Natural killer cell (primary cell): ENCODE measurements at regions not wholly inside any gene's neighbourhood (a gene's known extent, or its start where the extent isn't known, plus 50 kb on each side); places are given as distances from the start of the nearest gene placed in this dataset.

Source experiments
- ATAC-seq, 3 donors: fragments of 150-1000 bp in 2 of 3; fragments of 200-7000 bp in 1 of 3; cut with Tn5 transposase; 1 replicate in 1 of 3; 2 replicates in 2 of 3; pipeline ENCODE4 v1.10.0; 2021; ENCODE audit warnings: mild to moderate bottlenecking in 2 of 3, moderate library complexity in 2 of 3
- DNase-seq, 2 donors: peaks; one replicate each; pipeline versions ENCODE4 v3.0.0 to v3.0.0-alpha.2; 2013 to 2021; ENCODE audit warnings: mixed read lengths in 1 of 2
- H3K27ac ChIP-seq: one replicate; pipeline ENCODE4 v1.5.1; 2013; ENCODE audit warnings: mild to moderate bottlenecking, low read length
- H3K27me3 ChIP-seq: one replicate; pipeline ENCODE4 v1.6.1; 2013; ENCODE audit warnings: low read length; ENCODE audit not compliant: control insufficient read depth, insufficient read depth
- H3K36me3 ChIP-seq: one replicate; pipeline ENCODE4 v1.6.1; 2013; ENCODE audit warnings: low read length; ENCODE audit not compliant: control insufficient read depth, insufficient read depth
- H3K4me1 ChIP-seq: one replicate; pipeline ENCODE4 v1.6.1; 2013; ENCODE audit warnings: low read length; ENCODE audit not compliant: control insufficient read depth, insufficient read depth
- H3K4me3 ChIP-seq: one replicate; pipeline ENCODE4 v1.5.1; 2013; ENCODE audit warnings: low read length
- H3K9me3 ChIP-seq: one replicate; pipeline ENCODE4 v1.6.1; 2013; ENCODE audit warnings: low read length; ENCODE audit not compliant: control insufficient read depth, insufficient read depth
- H3K27ac Mint-ChIP-seq, 2 donors: one replicate each; pipeline ENCODE4 v1.8.0; 2022; ENCODE audit warnings: mild to moderate bottlenecking in 2 of 2, mixed read lengths in 2 of 2, moderate library complexity in 1 of 2
- H3K27me3 Mint-ChIP-seq, 2 donors: one replicate each; pipeline ENCODE4 v1.8.0; 2022; ENCODE audit warnings: low read depth in 2 of 2, mixed read lengths in 2 of 2
- H3K36me3 Mint-ChIP-seq: one replicate; pipeline ENCODE4 v1.8.0; 2022; ENCODE audit warnings: mixed read lengths
- H3K4me1 Mint-ChIP-seq, 2 donors: one replicate each; pipeline ENCODE4 v1.8.0; 2022; ENCODE audit warnings: mixed read lengths in 2 of 2
- H3K4me3 Mint-ChIP-seq: one replicate; pipeline ENCODE4 v1.8.0; 2022; ENCODE audit warnings: mild to moderate bottlenecking, moderate library complexity, mixed read lengths
- H3K9me3 Mint-ChIP-seq, 2 donors: one replicate each; pipeline ENCODE4 v1.8.0; 2022; ENCODE audit warnings: mixed read lengths in 2 of 2
- WGBS: methylation state at CpG from one replicate; pipeline ENCODE4 v1.1.7; 2013; ENCODE audit warnings: missing lambda C conversion rate; ENCODE audit not compliant: insufficient coverage; 5-methylcytosine and 5-hydroxymethylcytosine counted together
- intact Hi-C: fragments of 100-400 bp; cut with micrococcal nuclease; formaldehyde crosslinking; loops from one replicate; pipeline ENCODE4 v1.14.2; 2022
- TF ChIP-seq, protein P1 (sequence below): fragments of 200-600 bp; IDR thresholded peaks from one replicate; pipeline ENCODE4 v1.8.0; 2022; ENCODE audit warnings: antibody characterized with exemption

DNA sequence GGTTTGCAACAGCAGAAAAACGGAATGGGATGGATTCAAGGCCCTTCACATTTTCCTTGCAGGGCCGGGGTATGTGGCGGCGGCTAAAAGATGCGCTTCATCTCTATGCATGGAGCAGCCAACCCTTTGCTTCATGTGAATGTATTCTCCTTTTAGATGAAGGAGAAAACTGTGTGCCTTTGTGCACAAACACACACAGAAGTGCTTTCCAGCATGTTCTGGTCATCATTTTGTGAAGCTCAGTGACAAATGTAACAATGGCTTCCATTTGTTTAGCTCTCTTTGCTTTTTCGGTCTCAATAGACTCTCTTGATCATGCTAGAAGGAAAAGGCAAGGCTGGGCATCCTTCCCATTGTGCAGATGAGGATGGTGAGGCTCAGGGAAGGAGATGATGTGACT, 161.7 kb upstream of the MKI67 start:
- no peak for DNase-seq
- H3K9me3 Mint-ChIP-seq, result no peaks in the 10 kb centered on the region
- intact Hi-C loops, result no loop called here
- Histone ChIP-seq H3K36me3 (no peaks in the 10 kb centered on the region), H3K9me3 (no peaks in the 10 kb centered on the region), H3K27me3 (peaks cover 7% of the 10 kb centered on the region), H3K27ac (no peak overlapping the region), H3K4me1 (no peaks in the 10 kb centered on the region), H3K4me3 (no peak overlapping the region)
- no peak overlapping the region for H3K27ac Mint-ChIP-seq
- H3K27me3 Mint-ChIP-seq, result peaks cover 33 to 39% of the 10 kb centered on the region in 2 donors
- H3K4me1 Mint-ChIP-seq, result no peaks in the 10 kb centered on the region
- H3K36me3 Mint-ChIP-seq, result peaks cover 18% of the 10 kb centered on the region
- TF ChIP-seq, protein P1, sequence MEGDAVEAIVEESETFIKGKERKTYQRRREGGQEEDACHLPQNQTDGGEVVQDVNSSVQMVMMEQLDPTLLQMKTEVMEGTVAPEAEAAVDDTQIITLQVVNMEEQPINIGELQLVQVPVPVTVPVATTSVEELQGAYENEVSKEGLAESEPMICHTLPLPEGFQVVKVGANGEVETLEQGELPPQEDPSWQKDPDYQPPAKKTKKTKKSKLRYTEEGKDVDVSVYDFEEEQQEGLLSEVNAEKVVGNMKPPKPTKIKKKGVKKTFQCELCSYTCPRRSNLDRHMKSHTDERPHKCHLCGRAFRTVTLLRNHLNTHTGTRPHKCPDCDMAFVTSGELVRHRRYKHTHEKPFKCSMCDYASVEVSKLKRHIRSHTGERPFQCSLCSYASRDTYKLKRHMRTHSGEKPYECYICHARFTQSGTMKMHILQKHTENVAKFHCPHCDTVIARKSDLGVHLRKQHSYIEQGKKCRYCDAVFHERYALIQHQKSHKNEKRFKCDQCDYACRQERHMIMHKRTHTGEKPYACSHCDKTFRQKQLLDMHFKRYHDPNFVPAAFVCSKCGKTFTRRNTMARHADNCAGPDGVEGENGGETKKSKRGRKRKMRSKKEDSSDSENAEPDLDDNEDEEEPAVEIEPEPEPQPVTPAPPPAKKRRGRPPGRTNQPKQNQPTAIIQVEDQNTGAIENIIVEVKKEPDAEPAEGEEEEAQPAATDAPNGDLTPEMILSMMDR, result no peak
- H3K4me3 Mint-ChIP-seq, result no peak overlapping the region
- ATAC-seq, result no peak
- 86% methylated on average over 6 of the region's 6 CpGs for WGBS

DNA sequence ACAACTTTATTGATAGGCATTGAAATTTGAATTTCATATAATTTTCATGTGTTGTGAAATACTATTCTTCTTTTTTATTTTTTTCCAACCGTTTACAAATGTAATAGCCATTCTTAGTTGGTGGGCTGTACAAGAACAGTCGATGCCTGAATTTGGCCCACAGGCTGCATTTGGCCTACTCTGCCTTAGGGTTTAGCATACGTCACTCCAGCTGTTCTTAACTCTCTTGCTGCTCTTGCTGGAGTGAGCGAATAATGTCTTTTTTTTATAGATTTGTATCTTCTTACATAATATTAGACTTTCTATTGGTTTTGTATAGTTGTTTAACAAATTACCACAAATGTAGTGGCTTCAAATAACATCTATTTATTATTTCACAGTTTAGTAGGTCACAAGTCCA, 163.4 kb upstream of the MKI67 start:
- H3K9me3 Mint-ChIP-seq, result no peaks in the 10 kb centered on the region

DNA sequence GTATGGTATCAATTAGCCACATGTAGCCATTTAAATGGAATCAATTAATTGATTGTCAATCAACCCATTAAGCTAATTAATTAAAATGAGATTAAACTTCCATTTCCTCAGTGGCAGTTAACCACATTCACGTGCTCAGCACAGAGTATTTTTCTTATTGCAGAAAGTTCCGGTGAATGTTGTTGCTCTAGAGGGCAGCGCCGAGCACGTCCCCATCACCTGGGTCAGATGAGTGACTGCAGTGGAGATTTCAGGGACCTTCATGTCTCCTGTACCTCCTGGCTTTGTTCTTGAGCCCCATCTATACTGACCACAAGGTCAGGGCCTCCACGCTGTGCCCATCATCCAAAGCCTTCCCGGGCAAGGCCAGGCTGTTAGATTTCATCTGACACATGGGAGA, 168.8 kb upstream of the MKI67 start:
- ATAC-seq (no peak), DNase-seq (no peak)
- H3K27me3 ChIP-seq, result no peaks in the 10 kb centered on the region
- H3K27ac ChIP-seq, result no peak overlapping the region
- peaks cover 0 to 4% of the 10 kb centered on the region in 2 donors for H3K27me3 Mint-ChIP-seq
- no peaks in the 10 kb centered on the region for H3K4me1 ChIP-seq
- WGBS, result 84% methylated on average over 7 of the region's 7 CpGs
- intact Hi-C loops, result no loop called here
- H3K4me1 Mint-ChIP-seq, result peaks cover 0 to 8% of the 10 kb centered on the region in 2 donors
- no peaks in the 10 kb centered on the region for H3K36me3 Mint-ChIP-seq
- H3K4me3 Mint-ChIP-seq, result no peak overlapping the region
- no peaks in the 10 kb centered on the region for H3K9me3 ChIP-seq
- no peaks in the 10 kb centered on the region for H3K9me3 Mint-ChIP-seq
- TF ChIP-seq, protein P1, result no peak
- no peaks in the 10 kb centered on the region for H3K36me3 ChIP-seq
- H3K4me3 ChIP-seq, result no peak overlapping the region
- H3K27ac Mint-ChIP-seq, result no peak overlapping the region

More for the DNA sequence above, 163.4 kb upstream of the MKI67 start:
- TF ChIP-seq, protein P1, result no peak
- Mint-ChIP-seq H3K27ac (no peak overlapping the region), H3K36me3 (peaks cover 18% of the 10 kb centered on the region), H3K4me1 (peaks cover 0 to 8% of the 10 kb centered on the region in 2 donors), H3K27me3 (peaks cover 30 to 33% of the 10 kb centered on the region in 2 donors), H3K4me3 (no peak overlapping the region)
- DNase-seq, result no peak
- no peak for ATAC-seq
- Histone ChIP-seq H3K27me3 (peaks cover 7% of the 10 kb centered on the region), H3K4me1 (no peaks in the 10 kb centered on the region), H3K9me3 (no peaks in the 10 kb centered on the region), H3K27ac (no peak overlapping the region), H3K36me3 (no peaks in the 10 kb centered on the region), H3K4me3 (no peak overlapping the region)
- intact Hi-C loops, result no loop called here
- WGBS, result 91% methylated on average over 3 of the region's 4 CpGs

DNA sequence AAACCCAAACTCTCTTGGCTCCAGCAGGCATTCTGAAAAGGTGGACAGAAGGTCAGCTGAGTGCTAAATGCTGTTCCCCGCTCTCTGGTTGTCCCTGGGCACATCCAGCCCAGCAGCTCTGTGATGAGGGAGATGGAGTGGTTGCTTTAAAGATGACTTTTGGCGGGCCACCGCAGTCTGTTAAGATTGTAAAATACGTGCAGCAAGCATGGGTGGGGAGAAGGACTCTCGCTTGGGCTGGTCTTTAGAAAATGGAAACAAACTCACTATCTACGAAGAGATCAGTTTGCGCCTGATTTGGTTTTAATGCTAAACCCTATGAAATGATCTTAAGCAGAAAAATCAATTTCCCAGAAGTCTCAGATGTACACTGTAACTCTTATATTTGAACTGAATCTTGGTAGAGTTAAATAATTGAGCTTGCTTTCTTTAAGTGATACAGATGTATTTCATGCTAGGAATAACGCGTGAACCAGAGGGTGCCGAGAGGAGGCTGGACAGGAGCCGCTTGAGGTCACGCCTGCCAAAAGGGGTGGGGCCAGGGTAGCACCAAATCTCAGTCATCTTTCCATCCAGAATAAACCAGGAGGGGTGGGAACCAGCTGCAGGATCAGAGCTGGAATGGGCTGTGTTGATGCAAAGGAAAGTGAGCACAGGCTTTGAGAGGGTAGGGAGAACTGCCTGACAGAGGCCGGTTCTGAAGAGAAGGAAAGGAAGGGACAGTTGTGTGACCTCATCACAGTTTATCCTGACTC, 170.2 kb upstream of the MKI67 start:
- intact Hi-C loops, result no loop called here
- Histone ChIP-seq H3K4me3 (no peak overlapping the region), H3K36me3 (no peaks in the 10 kb centered on the region), H3K27ac (no peak overlapping the region), H3K9me3 (no peaks in the 10 kb centered on the region), H3K27me3 (no peaks in the 10 kb centered on the region), H3K4me1 (no peaks in the 10 kb centered on the region)
- Mint-ChIP-seq H3K27ac (no peak overlapping the region), H3K36me3 (no peaks in the 10 kb centered on the region), H3K4me1 (peaks cover 0 to 8% of the 10 kb centered on the region in 2 donors), H3K27me3 (peaks cover 0 to 4% of the 10 kb centered on the region in 2 donors), H3K4me3 (no peak overlapping the region), H3K9me3 (no peaks in the 10 kb centered on the region)
- TF ChIP-seq, protein P1, result no peak
- WGBS, result 95% methylated on average over 13 of the region's 13 CpGs
- no peak for ATAC-seq
- DNase-seq, result no peak
